ENCODE measurements at regions not wholly inside any gene's neighbourhood (a gene's known extent, or its start where the extent isn't known, plus 50 kb on each side); places are given as distances from the start of the nearest gene placed in this dataset.
"Not testable (repeated sequence)": the region's sequence is repeated elsewhere in the genome, so short reads cannot be mapped to it uniquely, and the experiment has no call there.

- H3K36me3 ChIP-seq, result no peaks in the 10 kb centered on the region
- no peak overlapping the region for H3K27ac ChIP-seq
- H3K27me3 ChIP-seq (replicated peaks), result no peaks in the 10 kb centered on the region
- no peak overlapping the region for H3K4me3 ChIP-seq
- DNase-seq (ENCODE audit: low read depth in 1 of 2, low spot score in 2 of 2), result no peak
- H3K4me1 ChIP-seq (replicated peaks), result peaks cover 43% of the 10 kb centered on the region
- H3K9me3 ChIP-seq (replicated peaks), result peaks cover 10% of the 10 kb centered on the region
These were observed 71.0 kb downstream of the COQ2 start for GRCh38 chr4:83213640-83214039.

DNA sequence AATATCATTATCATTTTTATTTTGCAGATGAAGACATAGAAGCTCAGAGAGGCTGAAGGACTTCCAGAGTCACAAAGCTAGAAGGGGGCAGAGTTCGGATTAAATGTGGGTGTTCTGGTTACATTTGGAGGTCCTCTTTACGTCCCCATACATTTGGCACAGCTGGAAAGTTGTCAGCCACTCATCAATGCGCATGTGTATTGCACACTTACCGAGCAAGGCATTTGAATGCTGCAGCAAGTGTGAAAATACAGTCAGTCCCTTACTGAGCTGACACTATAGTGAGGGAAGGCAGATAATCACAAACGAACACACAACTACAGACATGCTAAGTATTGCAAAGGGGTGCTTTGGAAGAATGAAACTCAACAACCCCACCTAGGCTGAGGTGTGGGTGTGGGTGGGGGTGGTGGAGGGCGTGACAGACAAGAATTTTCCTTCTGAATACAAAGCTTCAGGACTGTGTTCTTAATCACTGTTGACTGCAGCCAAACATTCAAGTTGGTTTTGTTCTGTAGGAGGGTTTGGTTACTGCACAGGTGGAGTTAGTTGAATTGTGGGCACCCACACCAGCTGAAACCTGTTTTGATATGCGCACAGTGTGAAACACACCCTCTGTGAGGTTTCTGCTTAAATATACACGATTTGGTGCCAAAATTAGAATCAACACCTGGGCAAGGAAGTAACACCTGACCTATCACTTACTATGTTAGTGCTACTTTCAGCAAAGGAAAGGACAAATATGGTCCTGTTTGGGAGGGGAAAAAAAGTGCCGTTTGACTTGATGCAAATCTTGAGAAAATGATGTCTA, 72.4 kb downstream of the COQ2 start:
- Histone ChIP-seq H3K9me3 (replicated peaks) (peaks cover 16% of the 10 kb centered on the region), H3K4me3 (no peak overlapping the region), H3K36me3 (peaks cover under 1% of the 10 kb centered on the region; the same call in 1 of the 2 replicates), H3K27ac (no peak overlapping the region), H3K4me1 (replicated peaks) (peaks cover 41% of the 10 kb centered on the region), H3K27me3 (replicated peaks) (no peaks in the 10 kb centered on the region)
- no peak for DNase-seq (ENCODE audit: low read depth in 1 of 2, low spot score in 2 of 2)

DNA sequence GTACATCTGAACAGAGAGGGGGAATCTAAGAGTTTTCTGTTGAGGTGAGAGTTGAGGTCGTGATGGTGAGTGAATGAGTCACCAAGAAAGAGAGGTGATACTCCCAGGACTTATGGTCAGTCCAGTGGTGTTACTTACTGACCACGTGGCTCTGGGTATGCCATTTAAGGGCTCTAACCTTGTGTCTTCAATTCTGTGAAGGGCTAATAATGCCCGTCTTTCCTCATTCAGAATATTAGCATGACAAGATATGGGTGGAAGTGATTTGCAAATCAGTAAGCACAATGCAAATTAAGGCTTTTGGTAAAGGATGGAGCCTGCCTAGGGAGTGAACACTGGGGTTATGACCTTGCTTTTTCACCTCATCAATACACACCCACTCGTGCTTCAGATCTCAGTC, 75.2 kb downstream of the COQ2 start:
- peak overlapping the region; percentile 98 for H3K27ac ChIP-seq
- H3K27me3 ChIP-seq (replicated peaks), result no peaks in the 10 kb centered on the region
- DNase-seq (ENCODE audit: low read depth in 1 of 2, low spot score in 2 of 2), result no peak
- peaks cover 46% of the 10 kb centered on the region for H3K4me1 ChIP-seq (replicated peaks)
- no peak overlapping the region for H3K4me3 ChIP-seq
- H3K9me3 ChIP-seq (replicated peaks), result peaks cover 16% of the 10 kb centered on the region
- peaks cover 7% of the 10 kb centered on the region for H3K36me3 ChIP-seq

DNA sequence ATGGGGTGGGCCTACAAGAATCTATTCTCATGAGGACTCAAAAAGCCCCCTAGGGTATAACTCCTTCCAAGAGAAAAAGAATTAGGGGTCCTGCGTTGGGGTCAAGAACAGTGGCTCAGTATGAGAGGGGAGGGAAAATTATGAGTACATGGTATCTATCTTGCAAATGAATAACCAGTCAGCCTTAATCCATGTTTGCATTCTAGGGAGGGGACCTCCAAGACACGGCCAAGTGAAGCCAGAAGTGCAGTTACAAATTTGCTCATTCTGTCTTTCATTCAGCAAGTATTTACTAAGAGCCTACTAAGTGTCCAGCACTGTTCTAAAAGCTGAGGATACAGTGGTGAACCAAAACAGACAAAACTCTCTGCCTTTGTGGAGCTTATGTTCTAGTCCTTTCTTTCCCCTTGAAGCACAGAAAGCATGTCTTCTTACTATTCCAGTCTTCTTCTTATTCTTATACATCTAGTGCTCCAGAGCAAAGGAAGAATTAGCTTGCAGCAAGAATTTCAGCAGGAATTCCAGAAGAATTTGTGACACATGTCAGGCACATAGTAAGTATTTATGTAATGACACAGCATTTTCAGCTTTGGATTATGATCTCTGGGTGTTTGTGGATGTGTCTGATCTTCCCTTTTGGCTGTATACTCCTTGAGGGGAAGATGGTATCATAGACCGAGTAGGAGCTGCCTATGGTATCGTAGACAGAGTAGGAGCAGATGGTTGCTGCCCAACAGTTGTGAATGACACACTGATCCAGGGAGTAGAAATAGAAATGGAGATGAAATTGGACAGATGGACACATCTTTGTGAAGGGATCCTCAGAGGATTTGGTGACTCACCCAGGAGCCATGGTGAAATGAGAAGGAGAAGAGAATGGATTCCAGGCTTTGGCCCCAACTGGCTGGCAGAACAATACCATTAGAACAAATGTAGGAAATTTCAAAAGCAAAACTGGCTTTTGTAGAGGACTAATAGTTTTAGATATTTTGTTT, 75.9 kb downstream of the COQ2 start:
- H3K27ac ChIP-seq, result peak overlapping the region; percentile 98
- no peak overlapping the region for H3K4me3 ChIP-seq
- peaks cover 16% of the 10 kb centered on the region for H3K9me3 ChIP-seq (replicated peaks)
- peak in 1 of 2 experiments; percentile 75 for DNase-seq (ENCODE audit: low read depth in 1 of 2, low spot score in 2 of 2)
- peaks cover 7% of the 10 kb centered on the region for H3K36me3 ChIP-seq
- H3K27me3 ChIP-seq (replicated peaks), result no peaks in the 10 kb centered on the region
- H3K4me1 ChIP-seq (replicated peaks), result peaks cover 46% of the 10 kb centered on the region

- H3K36me3 ChIP-seq, result peaks cover 7% of the 10 kb centered on the region
- peak; percentile 87 to 98 for DNase-seq (ENCODE audit: low read depth in 1 of 2, low spot score in 2 of 2)
- peaks cover 46% of the 10 kb centered on the region for H3K4me1 ChIP-seq (replicated peaks)
- no peaks in the 10 kb centered on the region for H3K27me3 ChIP-seq (replicated peaks)
- no peak overlapping the region for H3K4me3 ChIP-seq
- H3K9me3 ChIP-seq (replicated peaks), result peaks cover 16% of the 10 kb centered on the region
- peak overlapping the region; percentile 98 for H3K27ac ChIP-seq
These were observed 77.0 kb downstream of the COQ2 start for GRCh38 chr4:83207497-83208101.

DNA sequence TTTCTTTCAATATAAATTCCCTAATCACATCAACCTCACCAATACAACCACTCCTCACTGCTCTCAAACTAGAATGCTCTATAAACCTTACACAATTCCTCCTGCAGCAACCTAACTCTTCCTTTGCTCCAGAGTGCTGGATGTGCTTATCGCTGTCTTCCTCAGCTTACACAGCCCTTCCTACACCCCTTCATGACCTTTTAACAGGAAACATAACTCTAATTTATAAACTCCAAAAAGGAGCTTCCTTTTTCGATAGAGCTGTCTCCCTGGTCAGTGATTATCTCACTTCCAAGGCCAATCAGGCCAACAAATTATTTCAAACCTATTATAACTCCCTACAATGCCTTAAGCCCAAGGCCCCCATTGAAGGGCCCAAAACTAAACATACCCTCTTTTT, 78.8 kb downstream of the COQ2 start:
- Histone ChIP-seq H3K4me3 (no peak overlapping the region), H3K27me3 (replicated peaks) (no peaks in the 10 kb centered on the region), H3K9me3 (replicated peaks) (peaks cover 12% of the 10 kb centered on the region; the same call in 1 of the 2 replicates), H3K36me3 (peaks cover 7% of the 10 kb centered on the region), H3K4me1 (replicated peaks) (peaks cover 42% of the 10 kb centered on the region), H3K27ac (no peak overlapping the region)
- no peak for DNase-seq (ENCODE audit: low read depth in 1 of 2, low spot score in 2 of 2)

GRCh38 chr4:83204731-83205130, 79.9 kb downstream of the COQ2 start:
- Histone ChIP-seq H3K27me3 (replicated peaks) (no peaks in the 10 kb centered on the region), H3K9me3 (replicated peaks) (peaks cover 7% of the 10 kb centered on the region; the same call in 1 of the 2 replicates)
- DNase-seq (ENCODE audit: low read depth in 1 of 2, low spot score in 2 of 2), result no peak

GRCh38 chr4:83201761-83202160, 82.8 kb downstream of the COQ2 start:
- no peak overlapping the region for H3K27ac ChIP-seq
- DNase-seq (ENCODE audit: low read depth in 1 of 2, low spot score in 2 of 2), result no peak
- no peaks in the 10 kb centered on the region for H3K9me3 ChIP-seq (replicated peaks)
- H3K4me3 ChIP-seq, result no peak overlapping the region
- peaks cover under 1% of the 10 kb centered on the region for H3K36me3 ChIP-seq
- H3K27me3 ChIP-seq (replicated peaks), result no peaks in the 10 kb centered on the region
- H3K4me1 ChIP-seq (replicated peaks), result peaks cover 4% of the 10 kb centered on the region

More at GRCh38 chr4:83204731-83205130, 79.9 kb downstream of the COQ2 start:
- no peak overlapping the region for H3K4me3 ChIP-seq
- H3K27ac ChIP-seq, result no peak overlapping the region
- peaks cover 32% of the 10 kb centered on the region for H3K4me1 ChIP-seq (replicated peaks)
- H3K36me3 ChIP-seq, result peaks cover 7% of the 10 kb centered on the region

DNA sequence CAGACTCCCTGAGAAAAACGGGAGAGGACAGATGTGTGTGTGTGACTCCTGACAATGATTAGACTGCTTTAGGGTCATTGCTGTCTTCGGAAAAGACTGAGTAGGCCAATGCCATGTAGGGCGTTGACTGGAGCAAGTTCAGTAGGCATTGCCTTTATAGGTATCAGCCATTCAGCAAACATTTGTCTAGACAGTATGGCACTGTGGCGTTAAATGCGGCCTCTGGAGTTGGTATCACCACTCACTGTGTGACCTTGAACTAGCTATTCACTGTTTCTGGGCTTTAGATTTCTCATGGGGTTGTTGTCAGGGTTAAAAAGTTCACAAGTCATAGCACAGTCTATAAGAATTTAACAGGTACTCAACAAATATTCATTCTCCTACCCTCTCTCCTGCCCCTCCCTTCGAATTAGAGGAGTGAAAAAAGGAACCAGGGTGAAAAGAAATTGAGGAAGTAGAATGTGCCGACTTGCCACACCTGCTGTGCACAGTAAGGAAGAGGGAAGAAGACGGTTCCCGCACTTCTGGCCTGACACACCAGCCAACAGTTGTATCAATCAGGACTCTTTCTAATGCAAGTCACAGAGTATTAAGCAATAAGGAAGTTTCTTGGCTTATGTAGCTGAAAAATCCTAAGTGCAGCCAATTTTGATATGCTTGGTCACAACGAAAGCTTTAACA, 83.2 kb upstream of the PLAC8 start:
- no peak for DNase-seq (ENCODE audit: low read depth in 1 of 2, low spot score in 2 of 2)
- H3K9me3 ChIP-seq (replicated peaks), result no peaks in the 10 kb centered on the region

DNA sequence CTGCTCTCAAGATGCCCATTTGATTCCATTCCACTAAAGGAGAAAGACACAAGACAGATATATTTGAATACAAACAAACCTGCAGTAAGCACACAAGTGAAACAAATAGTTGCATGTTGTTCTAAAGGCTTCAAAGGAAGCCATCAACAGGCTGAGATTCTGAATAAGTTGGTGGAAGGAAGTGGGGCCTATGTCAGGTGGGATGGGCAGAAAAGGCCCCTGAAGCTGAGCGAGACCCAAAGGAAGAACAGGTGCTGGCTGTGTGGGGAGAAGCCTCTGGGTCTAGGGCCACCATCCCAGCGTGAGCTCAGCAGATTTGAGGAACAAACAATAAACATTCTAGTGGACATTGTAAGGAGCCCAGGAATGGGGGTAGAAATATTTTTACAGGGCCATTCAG, 82.4 kb upstream of the PLAC8 start:
- Histone ChIP-seq H3K4me3 (no peak overlapping the region), H3K27me3 (replicated peaks) (no peaks in the 10 kb centered on the region), H3K36me3 (no peaks in the 10 kb centered on the region), H3K27ac (no peak overlapping the region), H3K9me3 (replicated peaks) (no peaks in the 10 kb centered on the region), H3K4me1 (replicated peaks) (no peaks in the 10 kb centered on the region)
- no peak for DNase-seq (ENCODE audit: low read depth in 1 of 2, low spot score in 2 of 2)

More for the DNA sequence above, 83.2 kb upstream of the PLAC8 start:
- H3K27me3 ChIP-seq (replicated peaks), result no peaks in the 10 kb centered on the region
- no peaks in the 10 kb centered on the region for H3K4me1 ChIP-seq (replicated peaks)
- H3K36me3 ChIP-seq, result no peaks in the 10 kb centered on the region
- H3K27ac ChIP-seq, result no peak overlapping the region
- no peak overlapping the region for H3K4me3 ChIP-seq

GRCh38 chr4:83195269-83195668, 80.7 kb upstream of the PLAC8 start:
- Histone ChIP-seq H3K9me3 (replicated peaks) (no peaks in the 10 kb centered on the region), H3K27ac (no peak overlapping the region), H3K4me3 (no peak overlapping the region), H3K4me1 (replicated peaks) (peaks cover 9% of the 10 kb centered on the region), H3K36me3 (no peaks in the 10 kb centered on the region), H3K27me3 (replicated peaks) (no peaks in the 10 kb centered on the region)
- DNase-seq (ENCODE audit: low read depth in 1 of 2, low spot score in 2 of 2), result no peak

DNA sequence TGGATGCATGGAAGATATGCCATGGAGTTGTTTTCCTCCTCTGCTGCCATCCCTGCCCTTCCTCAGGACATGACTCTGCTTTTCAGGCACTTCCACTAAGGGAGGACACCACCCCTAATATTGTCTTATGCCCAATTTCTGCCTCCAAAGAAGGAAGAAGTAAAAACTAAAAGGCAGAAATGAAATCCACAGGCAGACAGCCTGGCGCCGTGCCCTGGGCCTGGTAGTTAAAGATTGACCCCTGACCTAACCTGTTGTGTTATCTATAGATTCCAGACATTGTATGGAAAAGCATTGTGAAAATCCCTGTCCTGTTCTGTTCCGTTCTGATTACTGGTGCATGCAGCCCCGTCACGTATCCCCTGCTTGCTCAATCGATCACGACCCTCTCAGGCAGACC, 80.1 kb upstream of the PLAC8 start:
- not testable (repeated sequence) for H3K27me3 ChIP-seq (replicated peaks)

GRCh38 chr4:83192634-83193033, 78.1 kb upstream of the PLAC8 start:
- DNase-seq (ENCODE audit: low read depth in 1 of 2, low spot score in 2 of 2), result no peak
- H3K9me3 ChIP-seq (replicated peaks), result no peaks in the 10 kb centered on the region
- no peak overlapping the region for H3K27ac ChIP-seq
- no peak overlapping the region for H3K4me3 ChIP-seq
- no peaks in the 10 kb centered on the region for H3K27me3 ChIP-seq (replicated peaks)
- H3K36me3 ChIP-seq, result no peaks in the 10 kb centered on the region
- H3K4me1 ChIP-seq (replicated peaks), result peaks cover 22% of the 10 kb centered on the region

More for the DNA sequence above, 80.1 kb upstream of the PLAC8 start:
- not testable (repeated sequence) for H3K4me3 ChIP-seq; H3K27ac ChIP-seq; H3K9me3 ChIP-seq (replicated peaks); DNase-seq (ENCODE audit: low read depth in 1 of 2, low spot score in 2 of 2); H3K36me3 ChIP-seq
- peaks cover 16% of the 10 kb centered on the region for H3K4me1 ChIP-seq (replicated peaks)
